Amniotic epithelial cell (primary cell): ENCODE measurements at regions not wholly inside any gene's neighbourhood (a gene's known extent, or its start where the extent isn't known, plus 50 kb on each side); places are given as distances from the start of the nearest gene placed in this dataset.
"Not testable (repeated sequence)": the region's sequence is repeated elsewhere in the genome, so short reads cannot be mapped to it uniquely, and the experiment has no call there.

Experiments
- DNase-seq: peaks from one replicate; pipeline ENCODE4 v3.0.0-alpha.2; 2010; ENCODE audit warnings: low read depth

- no peak for DNase-seq
These were observed 472.1 kb upstream of the C16orf82 start for GRCh38 chr16:26594666-26595065.

- no peak for DNase-seq
These were observed 471.5 kb upstream of the C16orf82 start for GRCh38 chr16:26595199-26595598.

- DNase-seq: not testable (repeated sequence)
These were observed 470.7 kb upstream of the C16orf82 start for GRCh38 chr16:26596033-26596432.

GRCh38 chr16:26598061-26598460 lies 468.7 kb upstream of the C16orf82 start:
- DNase-seq: no peak

GRCh38 chr16:26598998-26599784 lies 467.5 kb upstream of the C16orf82 start:
- no peak for DNase-seq

GRCh38 chr16:26599785-26600104 lies 467.0 kb upstream of the C16orf82 start:
- no peak for DNase-seq

- DNase-seq: no peak
These were observed 465.4 kb upstream of the C16orf82 start for GRCh38 chr16:26601335-26601734.

- DNase-seq: no peak
These were observed 461.0 kb upstream of the C16orf82 start for GRCh38 chr16:26605626-26606271.

GRCh38 chr16:26606381-26607150 lies 460.2 kb upstream of the C16orf82 start:
- no peak for DNase-seq

GRCh38 chr16:26614237-26614841 lies 452.4 kb upstream of the C16orf82 start:
- DNase-seq: no peak

- DNase-seq: no peak
These were observed 443.3 kb upstream of the C16orf82 start for GRCh38 chr16:26623442-26623841.

GRCh38 chr16:26627958-26628357 lies 438.8 kb upstream of the C16orf82 start:
- no peak for DNase-seq

GRCh38 chr16:26631365-26631764 lies 435.4 kb upstream of the C16orf82 start:
- DNase-seq: not testable (repeated sequence)

- DNase-seq: no peak
These were observed 424.6 kb upstream of the C16orf82 start for GRCh38 chr16:26642047-26642664.

- DNase-seq: no peak
These were observed 423.2 kb upstream of the C16orf82 start for GRCh38 chr16:26643519-26643918.

GRCh38 chr16:26644912-26645543 lies 421.7 kb upstream of the C16orf82 start:
- DNase-seq: no peak

GRCh38 chr16:26645614-26646013 lies 421.1 kb upstream of the C16orf82 start:
- DNase-seq: no peak

GRCh38 chr16:26647870-26648269 lies 418.9 kb upstream of the C16orf82 start:
- DNase-seq: no peak

- DNase-seq: no peak
These were observed 417.9 kb upstream of the C16orf82 start for GRCh38 chr16:26648851-26649250.

- DNase-seq: no peak
These were observed 417.2 kb upstream of the C16orf82 start for GRCh38 chr16:26649381-26650045.

- DNase-seq: no peak
These were observed 415.3 kb upstream of the C16orf82 start for GRCh38 chr16:26651464-26651863.
